DOHH2 (cell line): ENCODE measurements at regions not wholly inside any gene's neighbourhood (a gene's known extent, or its start where the extent isn't known, plus 50 kb on each side); places are given as distances from the start of the nearest gene placed in this dataset.

Source experiments
- CTCF ChIP-seq: fragments of 200-600 bp; sonication (generic); IDR thresholded peaks from one replicate; pipeline ENCODE4 v1.5.1; 2014; ENCODE audit warnings: antibody characterized with exemption, mild to moderate bottlenecking, low read depth, low read length; ENCODE audit not compliant: poor library complexity, severe bottlenecking
- EZH2phosphoT487 ChIP-seq: fragments of 200-600 bp; sonication (generic); IDR thresholded peaks from 2 replicates; pipeline ENCODE4 v1.6.1; 2017; ENCODE audit warnings: borderline replicate concordance, mild to moderate bottlenecking, antibody characterized with exemption, low read length, moderate library complexity, mixed read lengths

DNA sequence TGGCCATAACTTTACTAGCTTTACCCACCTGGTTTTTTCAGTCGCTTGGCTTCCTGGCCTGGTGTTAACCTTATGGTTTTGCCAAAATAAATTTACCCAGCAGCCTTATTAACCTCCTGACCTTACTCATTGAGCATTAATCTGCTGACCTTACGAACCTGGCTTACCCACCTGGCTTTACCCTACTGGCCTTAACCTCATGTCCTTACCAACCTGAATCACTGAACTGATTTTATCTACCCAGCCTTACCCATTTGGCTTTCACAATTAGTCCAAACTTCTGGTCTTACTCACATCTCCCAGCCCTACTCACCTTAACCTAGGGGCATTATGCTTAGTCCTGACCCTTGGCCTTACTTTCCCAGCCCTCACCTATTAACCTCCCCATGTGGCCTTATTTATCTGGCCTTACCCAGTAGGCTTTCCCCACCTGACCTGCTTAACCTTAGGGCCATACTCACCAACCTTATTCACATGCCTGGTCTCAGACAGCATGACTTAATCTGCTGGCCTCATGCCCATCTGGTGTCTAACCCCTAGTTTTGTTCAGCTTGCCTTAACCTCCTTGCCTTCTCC lies 93.4 kb downstream of the IL12A start:
- TF ChIP-seq CTCF (no peak), EZH2phosphoT487 (no peak)
